ENCODE measurements at regions not wholly inside any gene's neighbourhood (a gene's known extent, or its start where the extent isn't known, plus 50 kb on each side); places are given as distances from the start of the nearest gene placed in this dataset.

DNA sequence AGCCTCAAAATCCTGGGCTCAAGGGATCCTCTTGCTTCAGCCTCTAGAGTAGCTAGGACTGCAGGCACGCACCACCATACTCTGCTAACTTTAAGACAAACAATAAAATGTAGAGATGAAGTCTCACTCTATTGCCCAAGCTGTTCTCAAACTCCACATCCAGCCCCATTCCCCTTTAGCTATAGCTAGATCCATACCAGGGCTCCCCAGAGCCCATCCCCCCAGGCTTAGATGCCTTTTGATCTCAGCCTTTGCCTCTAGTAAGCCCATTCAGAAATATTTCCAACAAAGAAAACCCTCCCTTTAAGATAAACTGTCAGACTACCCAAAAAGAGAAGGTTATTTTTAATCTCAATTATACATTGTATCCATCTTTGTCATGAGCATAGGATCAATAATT, 325.4 kb downstream of the CHRM3 start:
- Histone ChIP-seq H4K20me1 (ENCODE audit: insufficient read depth) (no peaks in the 10 kb centered on the region; the same call in 1 of the 2 replicates), H3K9me2 (ENCODE audit: insufficient read depth) (no peaks in the 10 kb centered on the region), H3F3A (ENCODE audit: insufficient read depth, low read depth) (0 out of 2 replicates have a peak, but pooled peaks cover under 1% of the 10 kb centered on the region), H3K27me3 (ENCODE audit: insufficient read depth, low read depth) (no peaks in the 10 kb centered on the region), H3K4me2 (no peak overlapping the region), H3K36me3 (ENCODE audit: low read depth) (no peaks in the 10 kb centered on the region), H3K4me3 (no peak overlapping the region), H3K4me1 (replicated peaks; ENCODE audit: insufficient read depth) (peaks cover 3% of the 10 kb centered on the region), H3K27ac (no peak overlapping the region), H3K9me3 (ENCODE audit: insufficient read depth, low read depth) (no peaks in the 10 kb centered on the region), H3K79me2 (ENCODE audit: low read depth) (no peaks in the 10 kb centered on the region), H2AFZ (no peak overlapping the region)
- no peak for DNase-seq
- intact Hi-C loops (cut with micrococcal nuclease; ENCODE audit: unreplicated experiment): no loop called here
- no peak for TF ChIP-seq EZH2 (IDR thresholded peaks at IDR 0.05; ENCODE audit: low read depth)
- TF ChIP-seq, protein P1, sequence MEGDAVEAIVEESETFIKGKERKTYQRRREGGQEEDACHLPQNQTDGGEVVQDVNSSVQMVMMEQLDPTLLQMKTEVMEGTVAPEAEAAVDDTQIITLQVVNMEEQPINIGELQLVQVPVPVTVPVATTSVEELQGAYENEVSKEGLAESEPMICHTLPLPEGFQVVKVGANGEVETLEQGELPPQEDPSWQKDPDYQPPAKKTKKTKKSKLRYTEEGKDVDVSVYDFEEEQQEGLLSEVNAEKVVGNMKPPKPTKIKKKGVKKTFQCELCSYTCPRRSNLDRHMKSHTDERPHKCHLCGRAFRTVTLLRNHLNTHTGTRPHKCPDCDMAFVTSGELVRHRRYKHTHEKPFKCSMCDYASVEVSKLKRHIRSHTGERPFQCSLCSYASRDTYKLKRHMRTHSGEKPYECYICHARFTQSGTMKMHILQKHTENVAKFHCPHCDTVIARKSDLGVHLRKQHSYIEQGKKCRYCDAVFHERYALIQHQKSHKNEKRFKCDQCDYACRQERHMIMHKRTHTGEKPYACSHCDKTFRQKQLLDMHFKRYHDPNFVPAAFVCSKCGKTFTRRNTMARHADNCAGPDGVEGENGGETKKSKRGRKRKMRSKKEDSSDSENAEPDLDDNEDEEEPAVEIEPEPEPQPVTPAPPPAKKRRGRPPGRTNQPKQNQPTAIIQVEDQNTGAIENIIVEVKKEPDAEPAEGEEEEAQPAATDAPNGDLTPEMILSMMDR (conservative IDR thresholded peaks at IDR 0.05): no peak
- no TSS peak for BruUV-seq (replicated peaks)
- CTCF ChIA-PET: no interaction called here
- POLR2A ChIA-PET (ENCODE audit: unreplicated experiment): no interaction called here

DNA sequence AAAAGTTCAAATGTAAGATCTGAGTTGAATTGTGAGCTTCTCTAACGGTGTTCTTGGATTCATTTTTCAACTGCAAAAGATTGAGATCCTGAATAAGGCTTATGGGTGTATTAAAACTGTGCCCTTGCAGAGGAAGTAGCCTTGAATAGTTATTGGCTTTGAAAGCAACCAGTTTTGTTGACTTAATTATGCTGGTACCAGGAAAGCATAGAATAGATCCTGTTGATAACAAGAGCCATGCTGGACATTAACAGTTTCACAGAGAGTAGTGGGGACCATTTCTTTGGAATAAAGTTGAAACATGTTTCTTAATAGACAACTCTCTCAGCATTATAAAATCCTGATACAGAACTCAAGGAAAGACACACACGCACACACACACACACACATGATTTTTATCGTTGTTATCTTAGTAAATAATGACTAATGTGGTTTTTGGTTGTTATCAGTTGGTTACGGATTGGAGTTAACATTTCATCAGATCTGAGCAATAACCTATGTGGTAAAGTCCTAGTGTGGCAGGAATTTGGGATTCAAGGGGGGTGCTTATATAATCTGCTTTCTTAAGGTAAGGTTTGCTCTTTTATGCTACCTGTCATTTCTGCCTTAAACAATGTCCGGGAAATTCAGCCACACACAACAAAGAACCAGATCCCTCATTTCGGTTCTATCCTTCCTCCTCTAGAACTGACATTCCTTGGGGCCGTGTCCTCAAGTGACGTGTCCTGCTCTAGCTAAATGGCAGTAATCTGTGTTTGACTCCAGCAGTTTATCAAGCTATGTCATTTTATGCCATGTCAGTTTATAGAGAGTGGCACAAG, 330.9 kb downstream of the CHRM3 start:
- Histone ChIP-seq H3K9me2 (ENCODE audit: insufficient read depth) (no peaks in the 10 kb centered on the region), H3K9me3 (ENCODE audit: insufficient read depth, low read depth) (no peaks in the 10 kb centered on the region), H3K4me3 (no peak overlapping the region), H2AFZ (no peak overlapping the region), H3K27ac (no peak overlapping the region; the same call in 1 of the 2 replicates), H3F3A (ENCODE audit: insufficient read depth, low read depth) (0 out of 2 replicates have a peak, but pooled peaks cover 8% of the 10 kb centered on the region), H4K20me1 (ENCODE audit: insufficient read depth) (no peaks in the 10 kb centered on the region), H3K36me3 (ENCODE audit: low read depth) (no peaks in the 10 kb centered on the region), H3K27me3 (ENCODE audit: insufficient read depth, low read depth) (no peaks in the 10 kb centered on the region), H3K4me2 (peak overlapping the region; percentile 24), H3K4me1 (replicated peaks; ENCODE audit: insufficient read depth) (peaks cover 26% of the 10 kb centered on the region), H3K79me2 (ENCODE audit: low read depth) (no peaks in the 10 kb centered on the region)
- intact Hi-C loops (cut with micrococcal nuclease; ENCODE audit: unreplicated experiment): no loop called here
- POLR2A ChIA-PET (ENCODE audit: unreplicated experiment): interaction anchor here (0.6 kb wide), 1 partner anchor 1260 kb away, joined by 3 read pairs; no protein-coding TSS in a partner anchor
- peak in 1 of 2 experiments; percentile 76 for DNase-seq
- BruUV-seq (replicated peaks): no TSS peak
- TF ChIP-seq, protein P1 (conservative IDR thresholded peaks at IDR 0.05): no peak
- no peak for TF ChIP-seq EZH2 (IDR thresholded peaks at IDR 0.05; ENCODE audit: low read depth)
- CTCF ChIA-PET: no interaction called here

DNA sequence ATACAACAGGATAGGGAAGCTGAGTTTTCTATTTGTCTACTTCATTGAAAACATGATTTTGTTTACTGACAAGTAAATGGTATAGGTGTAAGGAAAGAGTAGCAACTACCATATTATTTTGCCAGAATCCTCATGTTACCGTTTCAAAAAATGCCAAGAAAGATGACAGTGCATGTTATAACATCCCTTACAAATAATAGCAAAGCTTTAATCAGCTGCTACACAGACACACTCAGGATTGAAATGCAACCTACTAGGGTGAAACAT, 331.5 kb downstream of the CHRM3 start:
- Histone ChIP-seq H3K79me2 (ENCODE audit: low read depth) (no peaks in the 10 kb centered on the region), H3F3A (ENCODE audit: insufficient read depth, low read depth) (0 out of 2 replicates have a peak, but pooled peaks cover 8% of the 10 kb centered on the region), H3K9me2 (ENCODE audit: insufficient read depth) (no peaks in the 10 kb centered on the region), H3K4me3 (no peak overlapping the region), H3K4me1 (replicated peaks; ENCODE audit: insufficient read depth) (peaks cover 27% of the 10 kb centered on the region), H3K27ac (no peak overlapping the region), H4K20me1 (ENCODE audit: insufficient read depth) (no peaks in the 10 kb centered on the region), H3K9me3 (ENCODE audit: insufficient read depth, low read depth) (no peaks in the 10 kb centered on the region), H3K27me3 (ENCODE audit: insufficient read depth, low read depth) (no peaks in the 10 kb centered on the region), H2AFZ (no peak overlapping the region), H3K4me2 (peak overlapping the region; percentile 24; the same call in 1 of the 2 replicates), H3K36me3 (ENCODE audit: low read depth) (no peaks in the 10 kb centered on the region)
- ChIA-PET POLR2A (ENCODE audit: unreplicated experiment) (interaction anchor here (0.6 kb wide), 1 partner anchor 1260 kb away, joined by 3 read pairs; no protein-coding TSS in a partner anchor), CTCF (no interaction called here)
- no TSS peak for BruUV-seq (replicated peaks)
- DNase-seq: no peak
- intact Hi-C loops (cut with micrococcal nuclease; ENCODE audit: unreplicated experiment): no loop called here
- no peak for TF ChIP-seq EZH2 (IDR thresholded peaks at IDR 0.05; ENCODE audit: low read depth)
- TF ChIP-seq, protein P1 (conservative IDR thresholded peaks at IDR 0.05): no peak

Measured in PC-9 (cell line).